ENCODE measurements at regions not wholly inside any gene's neighbourhood (a gene's known extent, or its start where the extent isn't known, plus 50 kb on each side); places are given as distances from the start of the nearest gene placed in this dataset.

DNA sequence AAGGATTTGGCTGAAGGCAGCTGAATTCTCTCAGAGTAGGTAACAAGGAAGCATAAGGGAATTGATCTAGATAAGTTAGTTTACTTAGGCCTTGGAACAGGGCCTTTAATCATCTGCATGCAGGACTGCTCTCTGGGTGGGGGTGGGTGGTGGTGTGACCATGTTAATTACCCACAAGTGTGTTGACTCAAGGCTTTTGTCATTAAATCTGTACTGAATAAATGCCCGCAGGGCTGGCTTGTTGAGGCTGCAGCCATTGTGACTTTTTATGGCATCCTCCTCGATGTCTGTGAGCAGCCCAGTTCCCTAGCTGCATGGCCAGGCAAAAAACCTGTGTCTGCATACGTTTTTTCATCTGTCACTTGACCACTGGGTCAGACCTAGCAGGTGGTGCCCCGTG lies 63.5 kb upstream of the ASCC3 start:
- ATAC-seq (ENCODE audit: low FRiP score) = no peak
- TF ChIP-seq, protein P1, sequence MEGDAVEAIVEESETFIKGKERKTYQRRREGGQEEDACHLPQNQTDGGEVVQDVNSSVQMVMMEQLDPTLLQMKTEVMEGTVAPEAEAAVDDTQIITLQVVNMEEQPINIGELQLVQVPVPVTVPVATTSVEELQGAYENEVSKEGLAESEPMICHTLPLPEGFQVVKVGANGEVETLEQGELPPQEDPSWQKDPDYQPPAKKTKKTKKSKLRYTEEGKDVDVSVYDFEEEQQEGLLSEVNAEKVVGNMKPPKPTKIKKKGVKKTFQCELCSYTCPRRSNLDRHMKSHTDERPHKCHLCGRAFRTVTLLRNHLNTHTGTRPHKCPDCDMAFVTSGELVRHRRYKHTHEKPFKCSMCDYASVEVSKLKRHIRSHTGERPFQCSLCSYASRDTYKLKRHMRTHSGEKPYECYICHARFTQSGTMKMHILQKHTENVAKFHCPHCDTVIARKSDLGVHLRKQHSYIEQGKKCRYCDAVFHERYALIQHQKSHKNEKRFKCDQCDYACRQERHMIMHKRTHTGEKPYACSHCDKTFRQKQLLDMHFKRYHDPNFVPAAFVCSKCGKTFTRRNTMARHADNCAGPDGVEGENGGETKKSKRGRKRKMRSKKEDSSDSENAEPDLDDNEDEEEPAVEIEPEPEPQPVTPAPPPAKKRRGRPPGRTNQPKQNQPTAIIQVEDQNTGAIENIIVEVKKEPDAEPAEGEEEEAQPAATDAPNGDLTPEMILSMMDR (IDR thresholded peaks at IDR 0.05) = no peak

DNA sequence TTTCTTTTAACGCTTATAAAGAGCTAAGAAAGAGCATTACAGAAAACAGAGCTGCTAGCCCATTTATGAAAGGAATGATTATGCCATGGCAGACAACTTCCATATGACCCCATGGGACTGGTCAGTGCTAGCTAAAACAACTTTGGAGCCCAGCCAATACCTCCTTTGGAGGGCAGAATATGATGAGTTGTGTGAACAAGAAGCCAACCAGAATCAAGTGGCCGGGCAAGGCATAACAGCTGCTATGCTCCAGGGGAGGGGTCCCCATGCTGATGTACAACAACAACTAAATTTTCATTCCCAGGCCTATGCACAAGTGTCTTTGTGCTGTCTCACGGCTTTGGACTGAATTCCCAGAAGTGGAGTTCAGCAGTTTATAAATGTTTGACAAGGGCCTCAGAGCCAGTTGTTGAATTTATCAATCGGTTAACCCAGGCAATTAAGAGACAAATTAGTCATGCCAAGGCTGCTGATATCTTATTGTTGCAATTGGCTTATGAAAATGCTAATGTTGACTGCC lies 65.0 kb upstream of the ASCC3 start:
- TF ChIP-seq, protein P1 (IDR thresholded peaks at IDR 0.05) = no peak
- ATAC-seq (ENCODE audit: low FRiP score) (no peak), DNase-seq (ENCODE audit: low spot score) (no peak)

More for the DNA sequence above, 63.5 kb upstream of the ASCC3 start:
- DNase-seq (ENCODE audit: low spot score) = no peak

DNA sequence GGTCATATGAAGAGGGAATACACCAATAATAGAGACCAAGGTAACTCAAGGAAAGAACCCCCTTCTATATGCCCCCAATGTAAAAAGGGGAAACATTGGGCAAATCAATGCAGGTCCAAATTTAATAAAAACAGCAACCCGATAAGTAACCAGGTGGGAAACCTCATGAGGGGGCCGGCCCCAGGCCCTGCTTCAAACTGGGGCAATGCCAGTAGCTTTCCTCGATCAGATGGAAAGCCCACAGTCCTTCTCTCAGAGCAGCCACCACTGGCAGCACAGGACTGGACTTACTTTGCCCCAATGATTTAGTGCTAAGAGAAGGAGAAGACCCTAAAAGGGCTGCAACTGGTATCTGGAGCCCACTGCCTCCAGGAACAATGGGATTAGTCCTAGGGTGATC lies 65.6 kb upstream of the ASCC3 start:
- DNase-seq (ENCODE audit: low spot score) = no peak
- TF ChIP-seq, protein P1 (IDR thresholded peaks at IDR 0.05) = no peak
- no peak for ATAC-seq (ENCODE audit: low FRiP score)

DNA sequence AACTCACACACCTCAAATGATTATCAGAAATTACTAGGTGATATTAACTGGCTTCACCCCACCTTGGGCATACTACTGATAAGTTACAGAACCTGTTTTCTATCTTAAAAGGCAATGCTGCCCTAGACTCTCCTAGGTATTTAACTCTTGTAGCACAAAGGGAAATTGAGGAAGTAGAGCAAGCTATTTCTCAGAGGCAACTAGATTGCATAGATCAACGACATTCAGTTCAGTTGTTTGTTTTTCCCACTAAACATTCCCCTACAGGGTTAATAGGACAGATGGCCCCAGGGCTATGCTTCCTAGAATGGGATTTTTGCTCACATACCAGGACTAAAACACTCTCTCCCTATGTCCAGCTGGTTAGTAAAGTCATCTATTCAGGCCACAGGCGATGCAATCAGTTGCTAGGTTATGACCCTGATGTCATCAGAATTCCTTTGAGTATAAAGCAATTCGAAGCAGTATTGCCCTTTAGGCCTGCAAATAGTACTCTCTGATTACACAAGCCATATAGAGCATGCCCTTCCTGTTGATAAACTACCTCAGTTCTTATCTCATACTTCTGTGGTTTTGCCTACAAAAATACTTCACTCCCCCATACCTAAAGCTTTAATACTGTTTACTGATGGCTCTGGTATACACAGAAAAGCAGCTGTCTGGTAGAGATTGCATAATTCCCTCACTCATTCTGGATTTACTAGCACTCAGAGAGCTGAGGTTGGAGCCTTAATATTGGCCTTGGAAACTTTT lies 67.4 kb upstream of the ASCC3 start:
- no peak for DNase-seq (ENCODE audit: low spot score)
- ATAC-seq (ENCODE audit: low FRiP score) = no peak
- TF ChIP-seq, protein P1 (IDR thresholded peaks at IDR 0.05) = no peak

DNA sequence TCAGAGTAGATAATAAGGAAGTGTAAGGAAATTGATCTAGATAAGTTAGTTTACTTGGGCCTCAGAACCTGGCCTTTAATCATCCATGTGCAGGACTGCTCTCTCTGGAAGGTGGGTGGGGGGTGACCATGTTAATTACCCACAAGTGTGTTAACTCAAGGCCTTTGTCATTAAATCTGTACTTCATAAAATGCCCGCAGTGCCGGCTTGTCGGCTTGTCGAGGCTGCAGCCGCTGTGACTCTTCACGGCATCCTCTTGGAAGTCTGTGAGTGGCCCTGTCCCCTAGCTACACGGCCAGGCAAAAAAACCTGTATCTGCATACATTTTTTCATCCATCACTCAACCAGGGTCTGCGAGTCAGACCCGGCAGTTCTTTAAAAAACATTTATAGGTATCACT lies 70.9 kb upstream of the ASCC3 start:
- DNase-seq (ENCODE audit: low spot score) = no peak
- ATAC-seq (ENCODE audit: low FRiP score) = no peak
- TF ChIP-seq, protein P1 (IDR thresholded peaks at IDR 0.05) = no peak

DNA sequence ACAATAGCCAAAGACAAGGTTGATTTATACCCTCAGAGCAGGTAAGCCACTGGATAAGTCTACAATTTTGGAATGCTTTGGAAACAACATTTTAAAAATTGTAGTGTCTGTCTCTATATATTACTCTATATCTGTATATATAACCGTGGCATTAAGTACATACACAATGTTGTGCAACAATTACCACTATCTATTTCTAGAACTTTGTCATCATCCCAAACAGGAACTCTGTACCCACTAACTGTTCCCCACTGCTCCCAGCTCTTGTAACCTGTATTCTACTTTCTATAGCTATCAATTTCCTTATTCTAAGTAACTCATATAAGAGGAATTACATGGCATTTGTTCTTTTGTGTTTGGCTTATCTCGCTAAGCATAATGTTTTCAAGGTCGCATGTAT lies 78.2 kb upstream of the ASCC3 start:
- TF ChIP-seq, protein P1 (IDR thresholded peaks at IDR 0.05) = no peak
- ATAC-seq (ENCODE audit: low FRiP score) (no peak), DNase-seq (ENCODE audit: low spot score) (no peak)

DNA sequence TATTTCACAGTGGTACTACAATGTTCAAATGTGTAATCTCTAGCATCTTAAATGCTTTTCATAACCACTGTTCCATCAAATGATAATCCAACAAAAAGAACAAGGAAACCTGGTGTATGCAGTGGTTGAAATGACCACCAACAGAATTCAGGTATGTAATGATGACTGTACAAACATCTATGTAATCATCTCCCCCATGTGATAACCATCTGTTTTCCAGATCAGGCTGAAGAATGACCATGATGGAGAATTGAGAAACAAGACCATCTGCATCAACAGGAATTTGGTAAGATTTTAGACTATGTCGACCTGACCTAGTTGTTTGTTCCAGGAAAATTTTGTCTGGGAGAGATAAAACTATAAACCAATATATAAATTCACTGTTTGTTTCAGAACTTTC lies 81.3 kb upstream of the ASCC3 start:
- TF ChIP-seq, protein P1 (IDR thresholded peaks at IDR 0.05) = no peak
- no peak for ATAC-seq (ENCODE audit: low FRiP score)

More for the DNA sequence above, 81.3 kb upstream of the ASCC3 start:
- no peak for DNase-seq (ENCODE audit: low spot score)
